Smooth muscle cell (in vitro differentiated cells): ENCODE measurements at regions not wholly inside any gene's neighbourhood (a gene's known extent, or its start where the extent isn't known, plus 50 kb on each side); places are given as distances from the start of the nearest gene placed in this dataset.
A peak's percentile ranks its signal among the peaks of the same experiment; 100 is the strongest.

Experiments
- DNase-seq: peaks from one replicate; lab custom pipeline; 2025; ENCODE audit not compliant: unreplicated experiment; lab: John Stamatoyannopoulos, UW
- H2AFZ ChIP-seq: fragments of 200-600 bp; sonication (generic); 2 replicates; pipeline ENCODE4 v1.6.0; 2016; ENCODE audit warnings: antibody characterized with exemption, low read depth, mild to moderate bottlenecking
- H3F3A ChIP-seq: fragments of 200-600 bp; sonication (generic); 2 replicates; pipeline ENCODE4 v1.6.0; 2017; ENCODE audit warnings: antibody characterized with exemption, low read depth
- H3K27ac ChIP-seq: fragments of 200-600 bp; sonication (generic); 2 replicates; pipeline ENCODE4 v1.5.1; 2016; ENCODE audit warnings: low read depth, mild to moderate bottlenecking
- H3K27me3 ChIP-seq: fragments of 200-600 bp; sonication (generic); 2 replicates; pipeline ENCODE4 v1.6.1; 2016; ENCODE audit warnings: low read depth, mild to moderate bottlenecking
- H3K36me3 ChIP-seq: fragments of 200-600 bp; sonication (generic); 2 replicates; pipeline ENCODE4 v1.5.1; 2016; ENCODE audit warnings: low read depth
- H3K4me1 ChIP-seq: fragments of 200-600 bp; sonication (generic); 2 replicates; pipeline ENCODE4 v1.5.1; 2016; ENCODE audit warnings: low read depth
- H3K4me2 ChIP-seq: fragments of 200-600 bp; sonication (generic); 2 replicates; pipeline ENCODE4 v1.6.0; 2016; ENCODE audit warnings: mild to moderate bottlenecking
- H3K4me3 ChIP-seq: fragments of 200-600 bp; sonication (generic); 2 replicates; pipeline ENCODE4 v1.5.1; 2016; ENCODE audit warnings: mild to moderate bottlenecking
- H3K79me2 ChIP-seq: fragments of 200-600 bp; sonication (generic); 2 replicates; pipeline ENCODE4 v1.6.0; 2016; ENCODE audit warnings: low read depth, mild to moderate bottlenecking
- H3K9ac ChIP-seq: fragments of 200-600 bp; sonication (generic); 2 replicates; pipeline ENCODE4 v1.6.0; 2016; ENCODE audit warnings: low read depth
- H3K9me3 ChIP-seq: fragments of 200-600 bp; sonication (generic); replicated peaks from 2 replicates; pipeline ENCODE4 v1.5.1; 2016; ENCODE audit warnings: low read depth
- H4K20me1 ChIP-seq: fragments of 200-600 bp; sonication (generic); 2 replicates; pipeline ENCODE4 v1.6.0; 2016; ENCODE audit warnings: low read depth
- CTCF ChIP-seq: fragments of 200-600 bp; sonication (generic); IDR thresholded peaks from 2 replicates; pipeline ENCODE4 v1.5.1; 2017; ENCODE audit warnings: borderline replicate concordance, mild to moderate bottlenecking, antibody characterized with exemption; ENCODE audit not compliant: insufficient read depth, poor library complexity, severe bottlenecking
- WGBS: methylation state at CpG from one replicate; pipeline ENCODE4 v1.1.7; 2016; ENCODE audit warnings: low lambda C conversion rate; 5-methylcytosine and 5-hydroxymethylcytosine counted together

- WGBS = 68% methylated on average over 3 of the region's 3 CpGs
- H2AFZ ChIP-seq = no peak overlapping the region
Measured at GRCh38 chr3:20537234-20537633, 351.2 kb upstream of the SGO1 start.

GRCh38 chr3:20529911-20530310 is 343.9 kb upstream of the SGO1 start:
- Histone ChIP-seq H3K79me2 (no peaks in the 10 kb centered on the region), H3K36me3 (no peaks in the 10 kb centered on the region), H3K27me3 (no peaks in the 10 kb centered on the region), H3K4me1 (no peaks in the 10 kb centered on the region), H3K27ac (no peak overlapping the region), H3F3A (no peaks in the 10 kb centered on the region), H3K4me2 (no peak overlapping the region), H4K20me1 (no peaks in the 10 kb centered on the region), H3K9ac (no peak overlapping the region), H3K9me3 (no peaks in the 10 kb centered on the region), H3K4me3 (no peak overlapping the region), H2AFZ (no peak overlapping the region)
- DNase-seq = no peak
- 75% methylated on average over 5 of the region's 5 CpGs for WGBS
- no peak for TF ChIP-seq CTCF

More at GRCh38 chr3:20537234-20537633, 351.2 kb upstream of the SGO1 start:
- Histone ChIP-seq H3K36me3 (no peaks in the 10 kb centered on the region), H3F3A (no peaks in the 10 kb centered on the region), H3K27me3 (no peaks in the 10 kb centered on the region), H3K27ac (no peak overlapping the region), H3K4me3 (no peak overlapping the region), H3K4me2 (no peak overlapping the region), H4K20me1 (no peaks in the 10 kb centered on the region), H3K4me1 (no peaks in the 10 kb centered on the region), H3K9ac (no peak overlapping the region), H3K9me3 (no peaks in the 10 kb centered on the region), H3K79me2 (no peaks in the 10 kb centered on the region)
- no peak for TF ChIP-seq CTCF
- no peak for DNase-seq

- Histone ChIP-seq H3K79me2 (no peaks in the 10 kb centered on the region), H3F3A (no peaks in the 10 kb centered on the region), H3K4me1 (no peaks in the 10 kb centered on the region), H3K4me2 (no peak overlapping the region), H3K27ac (no peak overlapping the region), H2AFZ (no peak overlapping the region), H3K36me3 (no peaks in the 10 kb centered on the region), H4K20me1 (no peaks in the 10 kb centered on the region), H3K9me3 (no peaks in the 10 kb centered on the region), H3K9ac (no peak overlapping the region), H3K4me3 (no peak overlapping the region), H3K27me3 (no peaks in the 10 kb centered on the region)
- TF ChIP-seq CTCF = no peak
- no peak for DNase-seq
- WGBS = 80% methylated on average over 5 of the region's 5 CpGs
Measured at GRCh38 chr3:20528180-20528770, 342.3 kb upstream of the SGO1 start.

GRCh38 chr3:20527368-20527767 is 341.4 kb upstream of the SGO1 start:
- no peak overlapping the region for H3K4me3 ChIP-seq
- no peaks in the 10 kb centered on the region for H3F3A ChIP-seq
- 77% methylated on average over 1 of the region's 1 CpG for WGBS
- H3K4me2 ChIP-seq = no peak overlapping the region
- no peak for DNase-seq
- TF ChIP-seq CTCF = no peak
- no peak overlapping the region for H3K9ac ChIP-seq
- no peaks in the 10 kb centered on the region for H3K27me3 ChIP-seq
- no peaks in the 10 kb centered on the region for H3K79me2 ChIP-seq
- H2AFZ ChIP-seq = peak overlapping the region; percentile 27
- H3K36me3 ChIP-seq = no peaks in the 10 kb centered on the region
- no peaks in the 10 kb centered on the region for H4K20me1 ChIP-seq
- no peak overlapping the region for H3K27ac ChIP-seq
- no peaks in the 10 kb centered on the region for H3K9me3 ChIP-seq
- H3K4me1 ChIP-seq = no peaks in the 10 kb centered on the region
